Activated CD8-positive, alpha-beta T cell treated with anti-CD3 and anti-CD28 coated beads, Interleukin-2, amount 10 ng/mL, durations not matched to agents 7 days and 5 days (primary cell): ENCODE measurements at regions not wholly inside any gene's neighbourhood (a gene's known extent, or its start where the extent isn't known, plus 50 kb on each side); places are given as distances from the start of the nearest gene placed in this dataset.

Source experiments
- ATAC-seq: fragments of 150-1000 bp; cut with Tn5 transposase; one replicate; pipeline ENCODE4 v1.10.0; 2021; ENCODE audit warnings: moderate library complexity
- CTCF ChIA-PET: fragments of 350-600 bp; sonication (Branson Sonifier 250); formaldehyde crosslinking; loops from one replicate; lab custom pipeline; 2021; ENCODE audit warnings: antibody characterized with exemption; lab: Charles Lee
- POLR2A ChIA-PET: fragments of 350-600 bp; sonication (Branson Sonifier 250); formaldehyde crosslinking; loops from one replicate; lab custom pipeline; 2021; ENCODE audit warnings: antibody characterized with exemption; lab: Charles Lee
- DNase-seq: peaks from one replicate; pipeline ENCODE4 v3.0.0-alpha.2; 2020
- H3K27ac Mint-ChIP-seq: one replicate; pipeline ENCODE4 v1.8.0; 2021; ENCODE audit warnings: mild to moderate bottlenecking, mixed read lengths
- H3K27me3 Mint-ChIP-seq: one replicate; pipeline ENCODE4 v1.8.0; 2021; ENCODE audit warnings: low read depth, mixed read lengths
- H3K36me3 Mint-ChIP-seq: one replicate; pipeline ENCODE4 v1.8.0; 2021; ENCODE audit warnings: low read depth, mixed read lengths
- H3K4me1 Mint-ChIP-seq: one replicate; pipeline ENCODE4 v1.8.0; 2021; ENCODE audit warnings: low read depth, mixed read lengths
- H3K4me3 Mint-ChIP-seq: one replicate; pipeline ENCODE4 v1.8.0; 2021; ENCODE audit warnings: mild to moderate bottlenecking, mixed read lengths
- H3K9me3 Mint-ChIP-seq: one replicate; pipeline ENCODE4 v1.8.0; 2022; ENCODE audit warnings: mixed read lengths; ENCODE audit not compliant: insufficient read depth

DNA sequence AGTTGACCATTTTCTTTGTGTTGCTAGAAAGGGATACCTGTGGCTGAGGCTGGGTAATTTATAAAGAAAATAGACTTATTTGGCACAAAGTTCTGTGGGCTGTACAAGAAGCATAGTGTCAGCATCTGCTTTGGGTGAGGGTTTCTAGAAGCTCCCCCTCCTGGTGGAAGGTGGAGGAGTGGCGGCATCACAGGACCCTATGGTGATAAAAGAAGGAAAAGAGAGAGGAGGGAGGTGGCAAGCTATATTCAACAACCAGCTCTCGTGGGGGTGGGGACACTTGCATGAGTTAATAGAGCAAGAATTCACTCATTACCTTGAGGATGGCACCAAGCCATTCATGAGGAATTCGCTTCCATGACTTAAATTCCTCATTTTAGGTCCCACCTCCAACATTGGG, 2041.4 kb upstream of the CDH9 start:
- Mint-ChIP-seq H3K27ac (no peak overlapping the region), H3K4me1 (no peaks in the 10 kb centered on the region), H3K4me3 (no peak overlapping the region), H3K9me3 (peaks cover 26% of the 10 kb centered on the region), H3K36me3 (no peaks in the 10 kb centered on the region), H3K27me3 (no peaks in the 10 kb centered on the region)
- no peak for DNase-seq
- POLR2A ChIA-PET = no interaction called here
- ATAC-seq = no peak
- CTCF ChIA-PET = no interaction called here

GRCh38 chr5:29077451-29077850, 2039.1 kb upstream of the CDH9 start:
- ATAC-seq (no peak), DNase-seq (no peak)
- CTCF ChIA-PET = no interaction called here
- POLR2A ChIA-PET = no interaction called here
- Mint-ChIP-seq H3K4me3 (no peak overlapping the region), H3K27me3 (no peaks in the 10 kb centered on the region), H3K36me3 (no peaks in the 10 kb centered on the region), H3K4me1 (no peaks in the 10 kb centered on the region), H3K27ac (no peak overlapping the region), H3K9me3 (peaks cover 26% of the 10 kb centered on the region)

- ChIA-PET POLR2A (no interaction called here), CTCF (no interaction called here)
- Mint-ChIP-seq H3K9me3 (peaks cover 14% of the 10 kb centered on the region), H3K4me1 (no peaks in the 10 kb centered on the region), H3K27me3 (no peaks in the 10 kb centered on the region), H3K27ac (no peak overlapping the region), H3K4me3 (no peak overlapping the region), H3K36me3 (no peaks in the 10 kb centered on the region)
- DNase-seq (no peak), ATAC-seq (no peak)
These were observed 2030.7 kb upstream of the CDH9 start for GRCh38 chr5:29069104-29069402.

GRCh38 chr5:29061381-29061780, 2023.0 kb upstream of the CDH9 start:
- Mint-ChIP-seq H3K4me1 (no peaks in the 10 kb centered on the region), H3K9me3 (peaks cover 16% of the 10 kb centered on the region), H3K36me3 (no peaks in the 10 kb centered on the region), H3K27ac (no peak overlapping the region), H3K27me3 (no peaks in the 10 kb centered on the region), H3K4me3 (no peak overlapping the region)
- CTCF ChIA-PET = no interaction called here
- ATAC-seq (no peak), DNase-seq (no peak)
- POLR2A ChIA-PET = no interaction called here

DNA sequence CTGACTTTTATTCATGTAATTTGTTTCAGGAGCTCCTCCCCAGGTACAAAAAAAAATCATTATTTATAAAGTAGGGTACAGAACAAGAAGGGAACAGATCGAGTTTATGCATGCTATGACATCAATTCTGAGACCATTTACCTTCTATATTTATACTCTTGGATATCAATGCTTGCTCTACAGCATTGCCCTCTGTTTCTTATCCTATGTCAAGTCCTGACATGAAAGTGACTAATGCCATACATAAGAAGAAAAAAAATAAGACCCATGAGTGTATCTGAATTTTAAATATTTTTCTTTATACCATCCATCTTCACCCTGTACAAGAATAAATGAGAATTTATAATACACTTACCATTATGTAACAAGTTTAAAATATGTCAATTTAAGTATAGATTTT, 2016.3 kb upstream of the CDH9 start:
- Mint-ChIP-seq H3K4me3 (no peak overlapping the region), H3K4me1 (no peaks in the 10 kb centered on the region), H3K36me3 (no peaks in the 10 kb centered on the region), H3K9me3 (peaks cover 11% of the 10 kb centered on the region), H3K27ac (no peak overlapping the region), H3K27me3 (no peaks in the 10 kb centered on the region)
- CTCF ChIA-PET = no interaction called here
- ATAC-seq (no peak), DNase-seq (no peak)
- POLR2A ChIA-PET = no interaction called here

DNA sequence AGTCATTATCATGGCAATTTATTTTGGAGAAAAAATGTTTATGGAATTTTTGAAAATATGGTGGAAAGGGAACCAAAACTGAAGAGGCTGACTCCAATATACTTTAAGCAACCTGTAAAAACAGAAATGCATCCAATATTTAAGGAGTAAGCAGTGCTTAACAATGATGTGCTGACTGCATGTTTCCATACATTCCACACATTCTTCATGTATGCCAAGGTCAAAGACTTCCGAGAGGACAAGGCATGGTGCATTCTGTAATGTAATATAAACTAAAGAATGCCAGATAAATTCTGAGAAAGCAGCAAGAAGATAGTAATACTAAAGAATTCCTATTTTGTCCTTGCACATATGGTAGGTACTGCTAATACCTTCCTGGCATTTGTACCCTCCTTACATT, 2015.9 kb upstream of the CDH9 start:
- ChIA-PET CTCF (no interaction called here), POLR2A (no interaction called here)
- Mint-ChIP-seq H3K9me3 (peaks cover 11% of the 10 kb centered on the region), H3K4me3 (no peak overlapping the region), H3K4me1 (no peaks in the 10 kb centered on the region), H3K27ac (no peak overlapping the region), H3K36me3 (no peaks in the 10 kb centered on the region), H3K27me3 (no peaks in the 10 kb centered on the region)
- ATAC-seq (no peak), DNase-seq (no peak)

DNA sequence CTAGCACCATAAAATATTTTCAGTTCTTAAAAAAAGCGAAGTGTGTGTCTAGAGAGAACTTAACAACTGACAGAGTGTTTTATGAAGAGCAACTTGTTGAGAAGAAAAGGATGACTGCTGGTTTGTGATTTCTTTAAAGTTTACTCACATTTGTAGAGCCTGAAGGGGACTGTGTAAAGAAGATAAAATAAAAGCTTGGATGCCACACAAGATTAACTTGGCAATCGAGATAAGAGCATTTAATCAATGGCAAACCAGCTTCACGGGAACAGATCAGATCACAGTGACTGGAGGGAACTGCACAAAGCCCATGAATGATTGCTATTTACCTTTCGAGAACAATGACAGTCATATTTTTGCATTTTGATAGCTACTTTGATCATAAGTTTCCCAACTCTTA, 2013.1 kb upstream of the CDH9 start:
- CTCF ChIA-PET = no interaction called here
- no peaks in the 10 kb centered on the region for H3K4me1 Mint-ChIP-seq
- peaks cover 6% of the 10 kb centered on the region for H3K9me3 Mint-ChIP-seq
- no peak for DNase-seq
- no peak overlapping the region for H3K4me3 Mint-ChIP-seq
- H3K27ac Mint-ChIP-seq = no peak overlapping the region
- ATAC-seq = no peak
- POLR2A ChIA-PET = no interaction called here
- no peaks in the 10 kb centered on the region for H3K27me3 Mint-ChIP-seq
- H3K36me3 Mint-ChIP-seq = no peaks in the 10 kb centered on the region

GRCh38 chr5:29042152-29042551, 2003.8 kb upstream of the CDH9 start:
- ATAC-seq = no peak
- no peak overlapping the region for H3K4me3 Mint-ChIP-seq
- H3K27me3 Mint-ChIP-seq = no peaks in the 10 kb centered on the region
- H3K36me3 Mint-ChIP-seq = no peaks in the 10 kb centered on the region
- ChIA-PET POLR2A (no interaction called here), CTCF (no interaction called here)
- H3K27ac Mint-ChIP-seq = no peak overlapping the region
- no peaks in the 10 kb centered on the region for H3K4me1 Mint-ChIP-seq
- H3K9me3 Mint-ChIP-seq = peaks cover 14% of the 10 kb centered on the region
- DNase-seq = no peak

GRCh38 chr5:29040404-29040803, 2002.0 kb upstream of the CDH9 start:
- H3K9me3 Mint-ChIP-seq = peaks cover 14% of the 10 kb centered on the region

GRCh38 chr5:29039994-29040393, 2001.6 kb upstream of the CDH9 start:
- H3K27ac Mint-ChIP-seq = no peak overlapping the region
- CTCF ChIA-PET = no interaction called here
- H3K4me3 Mint-ChIP-seq = no peak overlapping the region
- H3K36me3 Mint-ChIP-seq = no peaks in the 10 kb centered on the region
- H3K27me3 Mint-ChIP-seq = no peaks in the 10 kb centered on the region
- DNase-seq (no peak), ATAC-seq (no peak)
- H3K4me1 Mint-ChIP-seq = no peaks in the 10 kb centered on the region
- POLR2A ChIA-PET = no interaction called here
- peaks cover 10% of the 10 kb centered on the region for H3K9me3 Mint-ChIP-seq

More at GRCh38 chr5:29040404-29040803, 2002.0 kb upstream of the CDH9 start:
- H3K36me3 Mint-ChIP-seq = no peaks in the 10 kb centered on the region
- H3K4me3 Mint-ChIP-seq = no peak overlapping the region
- CTCF ChIA-PET = no interaction called here
- DNase-seq = no peak
- no peak overlapping the region for H3K27ac Mint-ChIP-seq
- POLR2A ChIA-PET = no interaction called here
- ATAC-seq = no peak
- no peaks in the 10 kb centered on the region for H3K4me1 Mint-ChIP-seq
- H3K27me3 Mint-ChIP-seq = no peaks in the 10 kb centered on the region

- POLR2A ChIA-PET = no interaction called here
- Mint-ChIP-seq H3K27ac (no peak overlapping the region), H3K27me3 (no peaks in the 10 kb centered on the region), H3K4me1 (no peaks in the 10 kb centered on the region), H3K4me3 (no peak overlapping the region), H3K36me3 (no peaks in the 10 kb centered on the region), H3K9me3 (peaks cover 8% of the 10 kb centered on the region)
- no peak for DNase-seq
- CTCF ChIA-PET = no interaction called here
- no peak for ATAC-seq
These were observed 1999.3 kb upstream of the CDH9 start for GRCh38 chr5:29037716-29038115.

- DNase-seq (no peak), ATAC-seq (no peak)
- Mint-ChIP-seq H3K27me3 (no peaks in the 10 kb centered on the region), H3K4me1 (no peaks in the 10 kb centered on the region), H3K4me3 (no peak overlapping the region), H3K27ac (no peak overlapping the region), H3K9me3 (peaks cover 19% of the 10 kb centered on the region), H3K36me3 (no peaks in the 10 kb centered on the region)
- ChIA-PET CTCF (no interaction called here), POLR2A (no interaction called here)
These were observed 1985.7 kb upstream of the CDH9 start for GRCh38 chr5:29024052-29024451.

GRCh38 chr5:29023541-29023940, 1985.2 kb upstream of the CDH9 start:
- CTCF ChIA-PET = no interaction called here
- peaks cover 15% of the 10 kb centered on the region for H3K9me3 Mint-ChIP-seq
- no peaks in the 10 kb centered on the region for H3K4me1 Mint-ChIP-seq
- POLR2A ChIA-PET = no interaction called here
- DNase-seq (no peak), ATAC-seq (no peak)
- H3K27me3 Mint-ChIP-seq = no peaks in the 10 kb centered on the region
- no peaks in the 10 kb centered on the region for H3K36me3 Mint-ChIP-seq
- H3K27ac Mint-ChIP-seq = no peak overlapping the region
- H3K4me3 Mint-ChIP-seq = no peak overlapping the region
